HG03135 (cell line): ENCODE measurements at regions not wholly inside any gene's neighbourhood (a gene's known extent, or its start where the extent isn't known, plus 50 kb on each side); places are given as distances from the start of the nearest gene placed in this dataset.

Source experiments
- ATAC-seq: cut with Tn5 transposase; IDR thresholded peaks from one replicate; pipeline ENCODE4 v1.9.1; 2021; ENCODE audit warnings: mild to moderate bottlenecking, moderate library complexity; ENCODE audit not compliant: unreplicated experiment

DNA sequence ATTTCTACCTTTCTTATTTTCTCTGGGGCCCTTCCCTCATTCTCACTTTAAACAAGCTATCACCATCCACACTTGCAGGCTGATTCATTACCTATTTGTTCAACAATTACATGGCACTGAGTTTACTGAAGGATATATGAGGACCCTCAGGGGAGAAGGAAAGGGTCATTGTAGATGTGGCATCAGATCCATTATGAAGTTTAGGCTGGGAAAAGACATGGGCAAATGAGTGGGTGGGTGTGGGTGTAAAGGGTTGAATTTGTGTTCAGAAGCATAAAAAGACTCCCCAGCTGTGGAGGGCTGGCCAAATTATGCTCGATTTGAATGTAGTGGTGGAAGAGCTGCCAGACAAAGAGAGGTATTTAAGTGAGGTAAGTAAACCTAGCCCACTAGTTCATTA is 55.9 kb upstream of the MTAP start:
- no peak for ATAC-seq

DNA sequence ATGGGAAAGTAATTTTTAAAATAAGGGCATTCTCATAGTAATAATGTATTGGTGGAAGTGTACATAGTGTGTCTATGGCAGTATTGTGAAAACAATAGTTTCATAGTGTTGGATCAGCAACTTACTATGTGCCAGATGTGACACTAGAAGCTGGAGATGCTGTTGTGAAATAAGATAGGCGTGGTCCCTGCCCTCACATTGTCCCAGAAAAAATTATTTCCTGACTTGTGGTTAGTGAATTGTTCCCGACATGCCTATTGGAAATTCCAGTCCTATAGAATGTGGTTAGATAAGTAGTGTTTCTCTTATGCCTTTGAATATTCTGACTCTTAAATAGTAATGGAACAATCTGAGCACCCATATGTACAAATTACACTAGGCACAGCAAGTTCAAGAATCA is 55.3 kb upstream of the MTAP start:
- ATAC-seq: no peak

- no peak for ATAC-seq
Observed at GRCh38 chr9:21750021-21750735, 52.3 kb upstream of the MTAP start.

- no peak for ATAC-seq
Observed at GRCh38 chr9:21751998-21752397, 50.4 kb upstream of the MTAP start.
